ENCODE measurements at regions not wholly inside any gene's neighbourhood (a gene's known extent, or its start where the extent isn't known, plus 50 kb on each side); places are given as distances from the start of the nearest gene placed in this dataset.

DNA sequence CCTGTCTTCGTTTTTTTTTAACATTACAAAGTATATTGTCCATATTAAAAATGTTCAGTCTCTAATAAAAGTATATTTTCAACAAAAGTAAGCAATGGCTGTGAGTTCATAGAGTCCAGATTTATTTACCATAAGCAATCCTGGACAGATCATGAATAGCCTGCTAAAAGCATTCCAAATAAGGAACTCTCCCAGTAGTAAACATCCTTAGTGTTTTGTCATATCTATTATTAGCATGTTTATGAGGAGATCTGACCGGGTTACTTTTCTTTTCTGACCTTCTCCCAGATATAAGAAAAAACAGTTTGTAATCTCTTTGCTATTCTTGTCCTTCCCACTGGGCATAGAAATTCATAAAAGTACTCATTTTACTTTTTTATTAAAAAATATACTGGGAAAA lies 403.9 kb upstream of the ANO3 start:
- H3K27ac ChIP-seq, result no peak overlapping the region
- no peaks in the 10 kb centered on the region for H3K36me3 ChIP-seq
- no peaks in the 10 kb centered on the region for H3K4me1 ChIP-seq (ENCODE audit: control insufficient read depth in 1 of 2, low read depth in 2 of 2)

DNA sequence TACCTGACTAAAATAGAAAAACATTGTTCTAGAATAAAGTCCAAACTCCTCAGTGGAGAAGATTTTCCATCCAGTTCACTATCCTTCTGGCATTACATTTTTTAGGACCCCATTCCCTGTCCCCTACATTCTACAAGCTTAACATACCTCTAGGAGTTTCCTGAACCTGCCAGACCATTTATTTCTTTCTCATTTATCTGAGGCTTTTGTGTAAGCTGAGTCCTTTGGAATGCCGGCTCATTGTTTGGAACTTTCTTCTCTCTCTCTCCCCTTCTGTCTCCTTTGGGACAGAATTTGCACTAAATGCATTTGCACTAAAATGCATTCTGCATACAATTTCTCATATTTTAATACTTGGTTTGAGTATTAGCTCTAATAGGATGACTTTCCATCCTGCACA lies 393.0 kb upstream of the ANO3 start:
- DNase-seq (ENCODE audit: low spot score) (no peak), ATAC-seq (ENCODE audit: insufficient number of reproducible peaks, low FRiP score, low read depth) (no peak)
- no peaks in the 10 kb centered on the region for H3K36me3 ChIP-seq
- H3K27me3 ChIP-seq (replicated peaks; ENCODE audit: insufficient read depth), result no peaks in the 10 kb centered on the region
- no peaks in the 10 kb centered on the region for H3K9me3 ChIP-seq
- TF ChIP-seq, protein P1, sequence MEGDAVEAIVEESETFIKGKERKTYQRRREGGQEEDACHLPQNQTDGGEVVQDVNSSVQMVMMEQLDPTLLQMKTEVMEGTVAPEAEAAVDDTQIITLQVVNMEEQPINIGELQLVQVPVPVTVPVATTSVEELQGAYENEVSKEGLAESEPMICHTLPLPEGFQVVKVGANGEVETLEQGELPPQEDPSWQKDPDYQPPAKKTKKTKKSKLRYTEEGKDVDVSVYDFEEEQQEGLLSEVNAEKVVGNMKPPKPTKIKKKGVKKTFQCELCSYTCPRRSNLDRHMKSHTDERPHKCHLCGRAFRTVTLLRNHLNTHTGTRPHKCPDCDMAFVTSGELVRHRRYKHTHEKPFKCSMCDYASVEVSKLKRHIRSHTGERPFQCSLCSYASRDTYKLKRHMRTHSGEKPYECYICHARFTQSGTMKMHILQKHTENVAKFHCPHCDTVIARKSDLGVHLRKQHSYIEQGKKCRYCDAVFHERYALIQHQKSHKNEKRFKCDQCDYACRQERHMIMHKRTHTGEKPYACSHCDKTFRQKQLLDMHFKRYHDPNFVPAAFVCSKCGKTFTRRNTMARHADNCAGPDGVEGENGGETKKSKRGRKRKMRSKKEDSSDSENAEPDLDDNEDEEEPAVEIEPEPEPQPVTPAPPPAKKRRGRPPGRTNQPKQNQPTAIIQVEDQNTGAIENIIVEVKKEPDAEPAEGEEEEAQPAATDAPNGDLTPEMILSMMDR (IDR thresholded peaks at IDR 0.05), result no peak
- H3K4me1 ChIP-seq (ENCODE audit: control insufficient read depth in 1 of 2, low read depth in 2 of 2), result no peaks in the 10 kb centered on the region
- H3K4me3 ChIP-seq, result no peak overlapping the region
- no peak overlapping the region for H3K27ac ChIP-seq

More for the DNA sequence above, 403.9 kb upstream of the ANO3 start:
- ATAC-seq (ENCODE audit: insufficient number of reproducible peaks, low FRiP score, low read depth) (no peak), DNase-seq (ENCODE audit: low spot score) (no peak)
- TF ChIP-seq, protein P1 (IDR thresholded peaks at IDR 0.05), result no peak
- Histone ChIP-seq H3K4me3 (no peak overlapping the region), H3K27me3 (replicated peaks; ENCODE audit: insufficient read depth) (no peaks in the 10 kb centered on the region), H3K9me3 (no peaks in the 10 kb centered on the region)

DNA sequence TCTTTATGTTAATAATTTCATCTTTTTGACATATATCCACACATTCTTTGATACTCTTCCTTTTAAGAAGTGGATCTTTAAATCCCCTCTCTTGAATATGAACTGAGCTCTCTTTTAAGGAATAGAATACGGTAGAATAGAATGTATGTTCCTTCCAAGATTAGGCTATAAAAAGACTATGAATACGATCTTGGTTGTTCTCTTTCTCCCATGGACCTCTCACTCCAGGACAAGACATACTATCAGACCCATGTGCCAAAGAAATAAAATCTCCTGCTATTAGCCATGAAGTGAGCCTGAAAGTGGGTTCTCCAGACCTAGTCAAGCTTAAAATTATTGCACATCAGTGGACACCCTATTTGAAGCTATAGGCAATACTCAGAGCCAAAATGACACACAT lies 392.2 kb upstream of the ANO3 start:
- H3K27ac ChIP-seq, result no peak overlapping the region
- ATAC-seq (ENCODE audit: insufficient number of reproducible peaks, low FRiP score, low read depth), result no peak
- H3K27me3 ChIP-seq (replicated peaks; ENCODE audit: insufficient read depth), result no peaks in the 10 kb centered on the region
- no peak overlapping the region for H3K4me3 ChIP-seq
- no peak for DNase-seq (ENCODE audit: low spot score)
- H3K4me1 ChIP-seq (ENCODE audit: control insufficient read depth in 1 of 2, low read depth in 2 of 2), result no peaks in the 10 kb centered on the region
- H3K36me3 ChIP-seq, result no peaks in the 10 kb centered on the region
- H3K9me3 ChIP-seq, result no peaks in the 10 kb centered on the region
- TF ChIP-seq, protein P1 (IDR thresholded peaks at IDR 0.05), result no peak

DNA sequence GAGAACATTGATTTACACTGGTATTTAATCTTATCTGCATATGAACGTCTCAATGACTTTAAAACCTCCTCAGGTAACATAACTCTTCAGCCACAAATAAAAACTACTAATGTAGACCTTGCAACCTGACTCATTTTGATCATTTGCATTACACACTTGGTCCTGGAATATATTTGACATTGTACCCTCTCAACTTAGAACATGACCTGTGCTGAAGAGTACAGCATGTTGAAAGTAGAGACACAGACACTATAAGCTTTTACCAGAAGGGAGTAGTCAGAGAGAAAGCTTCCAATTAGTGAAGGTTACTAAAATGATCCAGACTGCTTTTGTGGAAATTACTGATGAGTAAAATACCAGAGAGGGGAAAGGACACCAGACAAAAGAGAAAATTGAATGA lies 390.6 kb upstream of the ANO3 start:
- H3K4me3 ChIP-seq, result no peak overlapping the region
- H3K9me3 ChIP-seq, result no peaks in the 10 kb centered on the region
- H3K27ac ChIP-seq, result no peak overlapping the region
- H3K27me3 ChIP-seq (replicated peaks; ENCODE audit: insufficient read depth), result no peaks in the 10 kb centered on the region
- ATAC-seq (ENCODE audit: insufficient number of reproducible peaks, low FRiP score, low read depth) (no peak), DNase-seq (ENCODE audit: low spot score) (no peak)
- TF ChIP-seq, protein P1 (IDR thresholded peaks at IDR 0.05), result no peak
- H3K36me3 ChIP-seq, result no peaks in the 10 kb centered on the region
- no peaks in the 10 kb centered on the region for H3K4me1 ChIP-seq (ENCODE audit: control insufficient read depth in 1 of 2, low read depth in 2 of 2)

DNA sequence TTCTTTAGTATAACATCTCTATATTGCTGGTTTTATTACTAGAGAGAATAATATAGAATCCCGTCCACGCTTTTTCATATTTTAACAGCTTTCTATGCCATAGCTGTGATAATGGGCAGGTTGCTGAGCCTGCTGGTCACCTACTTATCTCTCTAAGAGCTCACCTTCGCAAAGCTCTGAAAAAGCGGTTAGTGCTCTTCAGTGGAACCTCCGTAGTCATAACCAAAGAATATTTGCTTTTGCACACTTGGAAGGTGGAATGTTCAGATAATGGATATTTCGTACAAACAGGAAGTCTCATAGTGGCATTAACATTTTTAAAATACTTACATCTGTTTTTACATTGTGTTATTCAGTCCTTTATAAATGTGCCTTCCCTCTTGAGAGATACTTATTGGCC lies 388.9 kb upstream of the ANO3 start:
- TF ChIP-seq, protein P1 (IDR thresholded peaks at IDR 0.05), result no peak
- DNase-seq (ENCODE audit: low spot score), result no peak
- no peaks in the 10 kb centered on the region for H3K27me3 ChIP-seq (replicated peaks; ENCODE audit: insufficient read depth)
- no peaks in the 10 kb centered on the region for H3K9me3 ChIP-seq
- H3K4me3 ChIP-seq, result no peak overlapping the region
- no peaks in the 10 kb centered on the region for H3K36me3 ChIP-seq
- H3K4me1 ChIP-seq (ENCODE audit: control insufficient read depth in 1 of 2, low read depth in 2 of 2), result no peaks in the 10 kb centered on the region
- no peak for ATAC-seq (ENCODE audit: insufficient number of reproducible peaks, low FRiP score, low read depth)
- H3K27ac ChIP-seq, result no peak overlapping the region

Measured in thoracic aorta (tissue), 2 donors.